ENCODE measurements at regions not wholly inside any gene's neighbourhood (a gene's known extent, or its start where the extent isn't known, plus 50 kb on each side); places are given as distances from the start of the nearest gene placed in this dataset.

DNA sequence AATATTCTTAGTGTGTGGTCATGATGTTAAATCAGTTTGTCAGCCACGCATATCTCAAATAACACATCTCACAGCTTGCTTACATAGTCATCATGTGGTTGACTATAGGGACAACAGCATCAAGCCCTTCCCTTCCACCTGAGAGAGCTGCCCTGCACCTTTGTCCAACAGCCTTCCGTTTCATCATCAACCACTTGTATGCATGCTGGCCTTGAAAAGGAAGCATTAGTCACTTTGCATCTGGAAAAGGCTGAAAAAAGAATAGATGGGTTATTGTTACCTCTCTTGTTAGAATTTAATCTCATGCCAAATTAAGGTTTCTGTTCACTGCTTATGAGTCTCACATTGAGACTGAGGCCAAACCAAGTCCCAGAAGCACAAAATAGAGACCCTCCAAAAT, 1586.5 kb upstream of the SEL1L start:
- no peak overlapping the region for H3K27ac ChIP-seq
- H3K4me3 ChIP-seq = no peak overlapping the region
- H3K36me3 ChIP-seq = no peaks in the 10 kb centered on the region
- H3K4me1 ChIP-seq (ENCODE audit: insufficient read depth) = no peaks in the 10 kb centered on the region
- no peaks in the 10 kb centered on the region for H3K9me3 ChIP-seq
- DNase-seq = no peak
- H3K27me3 ChIP-seq = no peaks in the 10 kb centered on the region
- WGBS, 3 donors = 90 to 95% (median 95%) methylated on average over 2 of the region's 2 CpGs
- intact Hi-C loops (cut with DNase I) = no loop called here
- TF ChIP-seq POLR2A (IDR thresholded peaks at IDR 0.05) (no peak), CTCF (IDR thresholded peaks at IDR 0.05) (no peak), EP300 (IDR thresholded peaks at IDR 0.05) (no peak)

- no peaks in the 10 kb centered on the region for H3K27me3 ChIP-seq
- DNase-seq = no peak
- intact Hi-C loops (cut with DNase I) = no loop called here
- no peaks in the 10 kb centered on the region for H3K9me3 ChIP-seq
- H3K4me1 ChIP-seq (ENCODE audit: insufficient read depth) = no peaks in the 10 kb centered on the region
- no peak overlapping the region for H3K4me3 ChIP-seq
- H3K27ac ChIP-seq = no peak overlapping the region
- 77 to 79% (median 77%) methylated on average over 4 of the region's 4 CpGs for WGBS, 3 donors
- TF ChIP-seq CTCF (IDR thresholded peaks at IDR 0.05) (no peak), POLR2A (IDR thresholded peaks at IDR 0.05) (no peak), EP300 (IDR thresholded peaks at IDR 0.05) (no peak)
- no peaks in the 10 kb centered on the region for H3K36me3 ChIP-seq
Measured at GRCh38 chr14:83126076-83126475, 1592.4 kb upstream of the SEL1L start.

GRCh38 chr14:83128783-83129182, 1595.1 kb upstream of the SEL1L start:
- WGBS, 3 donors = 42 to 51% (median 50%) methylated on average over 4 of the region's 4 CpGs
- no peak for DNase-seq
- no peaks in the 10 kb centered on the region for H3K27me3 ChIP-seq

DNA sequence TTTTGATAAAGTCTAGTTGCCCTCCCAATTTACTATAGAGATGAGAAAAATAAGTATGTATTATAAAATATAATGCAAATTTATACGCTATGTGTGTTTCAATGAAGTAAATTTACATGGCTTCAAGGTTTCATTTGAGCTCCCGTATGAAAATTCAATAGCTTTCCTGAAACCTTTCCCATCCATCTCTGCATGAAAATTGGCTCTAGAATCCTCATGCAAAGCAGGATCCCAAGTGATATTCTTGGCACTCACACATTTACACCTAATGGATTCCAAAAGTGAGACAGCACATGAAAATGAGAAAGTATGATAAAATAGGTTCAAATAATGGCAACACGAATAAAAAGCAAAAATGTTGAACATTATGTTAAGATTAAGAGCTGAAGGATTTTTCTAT, 1595.8 kb upstream of the SEL1L start:
- TF ChIP-seq POLR2A (IDR thresholded peaks at IDR 0.05) = no peak
- no peak for TF ChIP-seq CTCF (IDR thresholded peaks at IDR 0.05)
- TF ChIP-seq EP300 (IDR thresholded peaks at IDR 0.05) = no peak
- no peak overlapping the region for H3K27ac ChIP-seq
- 81 to 88% (median 87%) methylated on average over 3 of the region's 3 CpGs for WGBS, 3 donors
- H3K4me3 ChIP-seq = no peak overlapping the region
- H3K9me3 ChIP-seq = no peaks in the 10 kb centered on the region
- no peaks in the 10 kb centered on the region for H3K27me3 ChIP-seq
- DNase-seq = no peak
- no peaks in the 10 kb centered on the region for H3K36me3 ChIP-seq
- intact Hi-C loops (cut with DNase I) = no loop called here
- H3K4me1 ChIP-seq (ENCODE audit: insufficient read depth) = no peaks in the 10 kb centered on the region

More at GRCh38 chr14:83128783-83129182, 1595.1 kb upstream of the SEL1L start:
- no peak for TF ChIP-seq CTCF (IDR thresholded peaks at IDR 0.05)
- TF ChIP-seq EP300 (IDR thresholded peaks at IDR 0.05) = no peak
- no peak for TF ChIP-seq POLR2A (IDR thresholded peaks at IDR 0.05)
- Histone ChIP-seq H3K36me3 (no peaks in the 10 kb centered on the region), H3K27ac (no peak overlapping the region), H3K9me3 (no peaks in the 10 kb centered on the region), H3K4me1 (ENCODE audit: insufficient read depth) (no peaks in the 10 kb centered on the region), H3K4me3 (no peak overlapping the region)
- intact Hi-C loops (cut with DNase I) = no loop called here

Data from ovary (tissue), 7 donors.